HK-2 (cell line): ENCODE measurements at regions not wholly inside any gene's neighbourhood (a gene's known extent, or its start where the extent isn't known, plus 50 kb on each side); places are given as distances from the start of the nearest gene placed in this dataset.
"Not testable (repeated sequence)": the region's sequence is repeated elsewhere in the genome, so short reads cannot be mapped to it uniquely, and the experiment has no call there.

Experiments
- DNase-seq: peaks from one replicate; pipeline ENCODE4 v3.0.0-alpha.2; 2018; ENCODE audit not compliant: unreplicated experiment

DNA sequence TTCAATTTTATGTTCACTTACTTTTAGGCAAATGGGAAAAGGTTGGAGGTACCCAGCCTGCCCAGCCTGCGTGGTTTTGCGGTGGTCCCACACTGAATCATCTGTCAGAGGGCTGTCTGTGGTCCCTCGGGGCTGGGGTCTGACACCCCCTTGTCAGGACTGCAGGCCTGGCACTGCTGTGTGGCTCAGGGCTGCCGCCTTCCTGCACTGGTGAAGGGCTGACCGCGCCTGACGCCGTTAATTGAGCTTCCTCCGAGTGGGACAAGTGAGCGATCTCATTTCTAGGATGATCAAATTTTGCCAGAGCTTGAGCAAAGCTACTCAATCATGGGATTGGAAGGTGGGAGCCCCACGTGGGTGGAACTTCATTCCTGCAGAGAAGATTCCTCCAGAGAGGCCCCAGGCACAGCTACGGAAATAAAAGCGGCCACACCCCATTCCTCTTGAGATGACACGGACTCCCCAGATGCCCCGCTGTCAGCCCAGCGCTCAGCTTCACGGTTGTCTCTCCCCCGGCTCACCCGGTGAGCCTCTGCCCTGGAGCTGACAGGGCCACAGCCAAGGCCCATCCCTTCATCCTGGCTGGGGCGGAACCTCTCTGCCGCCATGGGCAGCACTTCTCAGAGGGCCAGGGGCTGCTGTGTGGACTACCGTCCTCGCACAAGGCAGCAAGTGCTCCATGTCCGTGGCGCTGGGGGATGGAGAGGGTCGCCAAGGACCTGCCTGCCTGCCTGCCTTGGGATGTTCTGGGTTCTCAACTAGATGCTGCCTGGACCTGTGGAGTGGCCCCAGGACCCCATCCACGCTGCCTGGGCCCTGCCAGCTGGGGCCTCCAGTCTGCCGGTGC is 215.5 kb upstream of the SGCG start:
- DNase-seq = not testable (repeated sequence)

DNA sequence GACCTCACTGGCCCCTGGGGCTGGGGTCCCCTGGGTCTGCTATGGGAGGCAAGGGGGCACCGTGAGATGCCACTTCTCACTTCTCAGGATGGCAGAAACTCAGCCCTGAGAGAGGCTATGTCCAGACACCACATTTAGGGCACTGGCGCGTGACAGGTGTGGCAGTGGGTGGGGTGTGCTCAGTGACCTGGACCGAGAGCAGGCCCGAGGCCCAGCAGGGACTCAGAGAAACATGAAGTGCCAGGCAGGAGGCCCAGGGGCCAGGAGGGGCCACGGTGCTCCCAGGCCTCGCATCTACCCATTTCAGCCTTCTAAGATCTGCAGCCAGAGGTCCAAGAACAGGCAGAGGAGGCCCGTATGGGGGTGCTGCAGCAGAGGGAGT is 214.9 kb upstream of the SGCG start:
- not testable (repeated sequence) for DNase-seq

DNA sequence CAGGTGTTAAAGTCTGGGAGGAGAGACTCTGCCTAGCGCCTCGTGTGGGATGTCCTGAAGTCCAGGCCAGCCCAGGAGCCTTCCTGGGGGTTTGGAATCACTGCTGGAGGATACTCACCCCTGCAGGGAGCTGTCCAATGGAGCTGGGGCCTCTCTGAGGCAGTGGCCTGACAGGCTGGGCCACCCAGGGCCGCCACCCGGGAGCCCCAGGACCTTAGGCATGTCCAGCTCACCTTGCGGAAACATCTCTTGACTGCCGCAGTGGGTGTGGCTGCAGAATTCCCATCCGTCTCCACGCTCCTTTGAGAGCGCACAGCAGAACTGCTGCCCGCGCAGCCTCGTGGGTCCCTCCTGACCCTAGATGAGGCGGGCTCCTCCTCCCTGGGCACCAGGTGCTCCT is 214.0 kb upstream of the SGCG start:
- not testable (repeated sequence) for DNase-seq

DNA sequence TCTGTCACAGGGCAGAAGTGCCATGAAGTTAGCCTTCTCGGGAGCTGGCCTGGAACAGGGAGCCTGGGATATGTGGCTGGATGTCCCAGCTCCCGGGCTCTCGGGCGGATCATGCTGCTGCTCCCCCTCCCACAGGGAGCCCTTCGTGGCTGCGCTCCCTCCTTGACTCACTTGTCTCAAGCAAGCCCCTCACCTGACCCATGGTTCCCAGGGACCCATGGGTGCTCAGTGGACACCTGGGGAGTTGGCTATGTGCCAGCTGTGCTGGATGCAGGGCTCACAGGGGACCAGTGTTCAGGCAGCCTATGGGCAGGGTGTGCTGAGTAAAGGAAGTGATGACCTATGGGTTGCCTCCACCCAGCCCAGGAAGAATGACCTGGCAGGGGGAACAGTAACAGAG is 213.1 kb upstream of the SGCG start:
- no peak for DNase-seq

DNA sequence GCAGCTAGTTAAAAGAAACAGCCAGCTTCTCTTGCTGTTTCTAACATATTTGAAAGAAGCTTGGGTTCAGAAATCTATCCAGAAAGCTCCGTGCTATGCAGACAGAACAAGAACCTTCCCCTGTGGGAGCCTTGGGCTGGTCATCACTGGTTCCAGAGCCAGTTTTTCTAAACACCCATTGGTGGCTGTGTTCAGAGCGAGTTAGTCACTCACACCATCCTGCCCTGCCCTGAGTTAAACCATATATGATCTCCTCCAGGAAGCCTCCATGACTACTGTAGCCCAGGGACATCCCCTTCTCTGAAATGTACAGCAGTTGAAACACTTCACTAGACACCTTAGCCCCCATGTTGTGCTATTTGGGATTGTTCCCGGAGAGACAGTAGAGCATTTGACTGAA is 200.8 kb upstream of the SGCG start:
- no peak for DNase-seq

DNA sequence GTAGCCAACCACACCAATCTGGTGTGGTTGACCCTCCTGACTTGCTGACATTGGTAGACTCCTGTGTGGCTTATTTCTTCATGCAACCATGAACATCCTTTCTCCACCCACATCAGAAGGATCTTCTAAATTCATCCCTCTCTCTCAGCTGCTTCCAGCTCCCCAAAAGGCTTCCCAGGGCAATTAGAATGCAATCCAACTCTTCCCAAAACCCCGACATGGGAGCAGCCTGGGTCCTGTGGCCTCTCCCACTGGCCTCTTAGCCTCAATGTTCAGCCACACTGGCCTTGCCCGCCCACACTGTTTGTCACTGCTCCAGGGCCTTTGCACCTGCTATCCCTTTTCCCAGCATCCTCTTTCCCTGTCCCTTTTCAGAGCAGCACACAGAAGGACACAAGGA is 199.8 kb upstream of the SGCG start:
- DNase-seq = no peak

DNA sequence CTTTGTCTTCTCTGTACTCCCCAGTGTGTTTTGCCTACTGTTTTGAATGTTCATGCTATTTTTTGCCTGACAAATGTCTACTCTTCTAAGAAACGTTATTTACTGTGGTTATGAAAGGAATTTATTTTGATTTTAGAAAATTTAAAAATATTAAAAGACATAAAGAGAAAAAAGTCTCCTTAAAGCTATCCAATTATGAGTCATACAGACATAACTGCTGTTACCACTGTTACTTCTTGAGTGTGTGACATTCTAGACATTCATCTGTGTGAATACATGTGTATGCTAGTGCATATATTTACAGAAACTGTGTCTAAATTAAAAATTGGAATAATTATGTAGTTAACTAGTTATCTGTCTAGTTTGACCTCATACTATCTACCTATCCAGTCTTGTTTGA is 187.6 kb upstream of the SGCG start:
- DNase-seq = no peak

DNA sequence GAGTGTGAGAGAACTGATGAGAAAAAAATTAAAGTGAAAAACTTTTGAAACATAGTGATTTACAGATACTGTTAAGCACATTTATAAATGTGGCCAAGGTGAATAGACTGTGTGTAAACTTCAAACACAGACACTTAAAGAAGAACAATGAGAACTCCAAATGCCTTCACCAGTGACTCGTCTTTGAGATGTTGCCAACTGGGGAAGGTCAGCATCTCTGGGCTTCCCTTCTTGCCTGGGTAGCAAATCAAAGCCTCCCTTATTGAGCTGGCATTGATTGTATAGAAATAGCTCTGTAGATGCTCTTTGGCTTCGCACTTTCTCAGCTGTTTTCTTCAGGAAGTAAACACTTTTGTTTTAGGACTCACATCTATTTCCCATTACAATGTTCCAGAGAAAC is 177.3 kb upstream of the SGCG start:
- no peak for DNase-seq

DNA sequence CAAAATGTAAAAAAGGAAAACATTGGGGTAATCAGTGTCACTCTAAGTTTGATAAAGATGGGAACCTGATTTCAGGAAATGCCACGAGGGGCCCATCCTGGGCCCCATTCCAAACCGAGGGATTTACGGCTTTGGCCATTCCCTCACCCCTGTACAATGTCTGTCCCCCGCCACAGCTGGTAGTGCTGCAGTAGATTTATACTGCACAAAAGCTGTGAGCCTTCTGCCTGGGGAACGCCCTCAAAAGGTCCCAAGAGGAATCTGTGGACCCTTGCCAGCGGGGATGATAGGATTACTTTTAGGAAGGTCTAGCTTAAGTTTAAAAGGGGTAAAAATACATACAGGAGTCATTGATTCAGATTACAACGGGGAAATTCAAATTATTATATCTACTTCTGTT is 173.4 kb upstream of the SGCG start:
- no peak for DNase-seq

DNA sequence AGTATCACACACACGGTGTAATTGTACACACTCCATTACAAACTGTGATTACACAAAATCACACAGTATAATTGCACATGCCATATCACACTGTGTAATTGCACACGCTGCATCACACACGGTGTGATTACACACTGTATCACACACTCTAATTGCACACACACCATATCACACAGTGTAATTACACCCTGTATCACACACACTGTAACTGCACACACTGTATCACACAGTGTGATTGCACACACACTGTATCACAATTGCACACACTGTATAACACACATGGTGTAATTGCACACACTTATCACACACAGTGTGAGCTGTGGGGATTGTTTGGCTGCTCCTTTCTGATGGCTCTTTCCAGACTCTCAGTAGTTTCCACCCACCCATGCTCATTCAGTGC is 162.6 kb upstream of the SGCG start:
- no peak for DNase-seq

DNA sequence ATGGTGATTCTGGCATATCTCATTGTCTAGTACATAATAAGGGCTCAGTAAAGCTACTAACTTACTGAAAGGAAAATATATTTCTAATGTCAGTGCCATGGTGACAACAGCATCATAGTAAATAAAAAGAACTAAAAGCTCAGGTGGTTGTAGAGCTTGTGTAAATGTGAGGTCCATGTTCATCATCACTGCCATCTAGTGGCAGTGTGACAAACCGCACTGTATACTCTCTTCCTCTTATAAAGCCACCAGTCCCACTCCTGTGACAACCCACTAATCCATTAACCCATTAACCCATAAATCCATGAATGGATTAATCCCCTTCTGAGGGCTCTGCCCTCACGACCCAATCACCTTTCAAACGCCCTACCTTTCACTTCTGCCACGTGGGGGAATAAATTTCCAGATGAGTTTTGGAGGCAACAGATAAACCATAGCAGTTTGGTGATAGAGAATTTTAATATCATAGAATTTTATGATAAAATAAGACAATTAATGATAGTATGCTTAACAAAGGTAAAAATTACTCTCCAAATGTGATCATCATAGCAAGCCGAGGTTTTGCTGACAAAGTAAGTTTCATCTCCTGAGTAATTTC is 160.4 kb upstream of the SGCG start:
- peak; percentile 26 for DNase-seq

DNA sequence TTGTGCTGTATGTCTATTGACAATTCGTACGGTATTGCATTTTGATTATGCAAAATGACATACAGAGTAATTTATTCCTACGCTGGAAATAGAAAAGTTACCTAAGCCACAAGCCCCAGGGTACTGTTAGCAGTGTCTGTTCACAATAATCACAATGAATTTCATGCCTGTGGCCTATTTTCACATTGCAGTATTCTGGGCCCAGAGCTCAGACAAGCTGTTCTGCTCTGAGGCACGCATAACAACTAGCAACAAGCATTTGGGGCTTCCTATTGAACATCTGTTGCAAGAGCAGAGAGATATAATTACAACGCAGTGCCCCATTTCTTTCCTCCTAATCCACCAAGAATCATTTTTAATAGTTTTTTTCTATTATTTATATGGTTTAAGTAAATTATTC is 158.9 kb upstream of the SGCG start:
- DNase-seq = no peak

DNA sequence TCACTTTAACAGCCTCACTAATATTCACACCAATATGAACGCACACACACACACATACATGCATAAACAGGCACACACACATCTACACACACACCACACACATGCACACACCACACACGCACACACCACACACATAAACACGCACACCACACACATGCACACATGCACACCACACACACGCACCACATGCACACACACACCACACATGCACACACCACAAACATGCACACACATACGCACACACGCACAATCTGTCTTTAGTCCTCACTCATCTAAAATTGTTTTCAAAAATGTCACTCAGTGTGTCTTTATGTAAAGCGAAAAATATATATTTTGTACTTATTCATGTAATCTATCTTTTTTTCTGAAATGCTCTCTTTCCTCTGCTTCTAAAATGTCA is 158.1 kb upstream of the SGCG start:
- DNase-seq = no peak

DNA sequence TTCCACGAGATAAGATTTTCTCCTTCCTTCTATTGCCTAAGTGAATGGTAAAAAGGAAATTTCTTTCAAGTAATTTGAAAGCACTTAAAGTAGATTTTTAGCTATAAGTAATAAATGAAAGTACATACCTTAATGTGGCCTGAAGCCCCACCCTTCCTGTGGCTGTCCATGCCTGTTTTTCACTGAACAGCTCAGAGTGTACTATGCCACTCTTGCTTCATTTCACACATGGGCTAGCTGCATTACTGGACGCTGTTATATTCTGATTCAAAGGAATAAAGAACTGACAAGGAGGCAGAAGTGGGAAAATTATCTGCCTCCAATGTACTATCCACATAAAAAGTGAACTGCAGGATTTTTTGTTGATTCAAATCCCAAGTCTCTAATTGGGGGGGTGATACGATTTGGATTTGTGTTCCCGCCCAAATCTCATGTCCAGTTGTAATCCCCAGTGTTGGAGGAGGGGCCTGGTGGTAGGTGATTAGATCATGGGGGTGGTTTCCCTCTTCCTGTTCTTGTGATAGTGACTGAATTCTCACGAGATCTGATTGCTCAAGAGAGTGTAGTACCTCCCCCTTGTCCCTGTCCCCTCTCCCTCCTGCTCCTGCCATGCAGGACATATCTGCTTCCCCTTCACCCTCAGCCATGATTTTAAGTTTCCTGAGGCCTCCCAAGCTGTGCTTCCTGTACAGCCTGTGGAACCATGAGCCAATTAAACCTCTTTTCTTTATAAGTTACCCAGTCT is 154.7 kb upstream of the SGCG start:
- DNase-seq = no peak

DNA sequence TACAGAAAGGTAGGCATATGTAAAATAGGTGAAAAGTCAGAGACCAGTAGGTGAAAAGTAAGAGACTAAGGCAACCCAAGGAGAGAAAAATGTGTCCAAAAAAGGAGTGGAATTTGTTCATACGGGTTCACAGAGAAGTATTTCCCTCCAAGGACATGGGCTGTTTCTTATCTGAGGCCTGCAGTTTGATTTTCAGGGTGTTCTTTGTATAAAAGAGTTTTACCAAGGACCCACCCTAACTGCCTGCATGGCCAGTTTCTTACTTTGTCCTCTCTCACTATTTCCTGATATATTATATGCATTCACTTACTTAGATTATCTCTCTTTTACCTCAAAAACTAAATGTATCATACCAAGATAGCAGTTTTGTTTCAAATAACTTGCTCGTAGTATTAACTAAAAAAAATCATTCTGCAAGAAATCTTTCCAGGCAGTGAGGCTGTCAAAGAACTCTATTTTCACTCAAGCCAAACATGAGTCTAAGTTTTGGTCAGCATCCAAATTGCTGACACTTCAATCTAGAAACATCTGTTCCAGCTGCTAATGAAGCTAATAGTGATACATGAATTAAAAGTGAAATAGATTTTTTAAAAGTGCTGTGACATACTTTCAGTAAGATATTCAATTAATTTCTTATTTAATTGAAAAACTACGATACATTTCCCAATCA is 141.4 kb upstream of the SGCG start:
- DNase-seq = no peak

DNA sequence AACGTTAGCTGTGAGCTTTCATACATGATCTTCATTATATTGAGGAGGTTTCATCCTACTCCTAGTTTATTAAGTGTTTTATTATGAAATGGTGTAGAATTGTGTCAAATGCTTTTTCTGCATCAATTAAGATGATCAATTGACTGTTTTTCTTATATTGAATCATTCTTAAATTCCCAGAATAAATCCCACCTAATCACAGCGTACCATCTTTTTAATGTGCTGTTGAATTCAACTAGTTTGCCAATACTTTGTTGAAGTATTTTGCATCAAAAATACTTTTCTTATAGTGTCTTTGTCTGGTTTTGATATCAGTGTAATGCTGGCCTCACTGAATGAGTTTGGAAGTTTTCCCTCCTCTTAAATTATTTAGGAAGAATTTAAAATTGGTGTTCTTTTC is 138.6 kb upstream of the SGCG start:
- DNase-seq = no peak

DNA sequence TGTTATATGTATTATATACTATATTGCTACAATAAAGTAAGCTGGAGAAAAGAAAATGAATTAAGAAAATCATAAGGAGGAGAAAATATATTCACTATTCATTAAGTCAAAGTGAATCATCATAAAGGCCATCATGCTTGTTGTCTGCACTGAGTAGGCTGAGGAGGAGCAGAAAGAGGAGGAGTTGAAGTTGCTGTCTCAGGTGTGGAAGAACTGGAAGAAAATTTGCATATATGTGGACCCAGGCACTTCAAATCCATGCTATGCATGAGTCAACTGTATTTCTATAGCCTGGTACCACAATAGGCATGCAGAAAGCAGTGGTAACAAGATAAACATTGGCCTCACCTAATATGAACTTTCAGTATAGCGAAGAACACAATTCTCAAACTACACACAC is 135.9 kb upstream of the SGCG start:
- no peak for DNase-seq

DNA sequence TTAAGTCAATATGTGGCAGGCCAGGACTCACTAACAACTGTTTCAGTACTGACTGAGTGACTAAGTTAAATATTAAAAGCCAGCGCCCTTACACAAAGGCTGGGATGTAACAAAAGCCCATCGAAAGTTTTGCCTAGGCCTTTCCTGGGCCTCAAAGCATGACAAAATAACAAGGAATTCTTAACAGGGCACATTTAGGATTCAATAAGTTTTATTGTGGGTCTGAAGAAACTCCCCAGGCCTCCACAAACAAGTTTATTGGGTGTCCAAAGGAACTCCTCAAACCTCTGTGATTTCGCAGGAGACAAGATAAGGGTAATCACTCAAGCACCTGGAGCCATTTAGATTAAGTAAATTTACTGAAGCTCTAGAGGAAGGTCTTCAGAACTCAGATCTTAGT is 130.7 kb upstream of the SGCG start:
- no peak for DNase-seq

DNA sequence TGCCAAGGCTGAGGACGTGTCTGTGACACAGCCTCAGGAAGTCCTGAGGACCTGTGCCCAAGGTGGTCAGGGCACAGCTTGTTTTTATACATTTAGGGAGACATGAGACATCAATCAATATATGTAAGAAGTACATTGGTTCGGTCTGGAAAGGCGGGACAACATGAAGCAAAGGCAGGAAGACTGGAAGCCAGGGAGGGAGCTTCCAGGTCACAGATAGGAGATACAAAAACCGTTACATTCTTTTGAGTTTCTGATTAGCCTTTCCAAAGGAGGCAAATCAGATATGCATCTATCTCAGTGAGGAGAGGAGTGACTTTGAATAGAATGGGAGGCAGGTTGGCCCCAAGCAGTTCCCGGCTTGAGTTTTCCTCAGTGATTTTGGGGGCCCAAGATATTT is 127.1 kb upstream of the SGCG start:
- DNase-seq = not testable (repeated sequence)

DNA sequence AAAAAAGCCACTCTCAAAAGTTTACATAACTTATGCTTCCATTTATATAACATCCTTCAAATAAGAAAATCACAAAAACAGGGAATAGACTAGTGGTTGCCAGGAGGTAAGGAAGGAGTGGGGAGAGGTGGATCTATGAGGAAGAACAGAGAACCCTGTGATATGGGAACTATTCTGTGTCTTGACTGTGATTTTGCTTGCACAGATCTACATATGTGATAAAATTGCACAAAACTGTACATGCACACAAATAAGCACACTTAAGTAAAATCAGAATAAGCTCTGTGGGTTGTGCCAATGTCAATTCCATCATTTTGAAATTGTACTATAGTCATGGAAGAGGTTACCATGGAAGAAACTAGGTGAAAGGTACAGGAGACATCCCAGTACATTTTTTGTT is 121.6 kb upstream of the SGCG start:
- no peak for DNase-seq

DNA sequence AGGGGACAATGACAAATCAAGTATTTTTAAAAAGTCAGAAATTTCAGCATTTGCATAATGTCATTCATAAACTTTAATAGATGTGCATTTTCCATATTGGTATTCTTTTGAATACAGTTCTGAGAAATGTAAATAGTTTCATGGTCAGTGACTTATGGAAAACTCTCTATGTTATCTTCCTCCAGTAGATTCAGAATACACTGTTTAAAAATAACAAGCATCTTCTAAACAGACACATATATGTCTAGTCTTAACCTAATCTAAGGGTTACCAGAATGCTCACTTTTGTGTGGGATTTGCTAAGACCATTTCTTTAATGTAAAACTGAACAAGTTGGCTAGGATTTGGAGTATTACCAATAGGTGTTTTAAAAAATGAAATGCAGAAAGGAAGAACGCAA is 119.8 kb upstream of the SGCG start:
- no peak for DNase-seq

DNA sequence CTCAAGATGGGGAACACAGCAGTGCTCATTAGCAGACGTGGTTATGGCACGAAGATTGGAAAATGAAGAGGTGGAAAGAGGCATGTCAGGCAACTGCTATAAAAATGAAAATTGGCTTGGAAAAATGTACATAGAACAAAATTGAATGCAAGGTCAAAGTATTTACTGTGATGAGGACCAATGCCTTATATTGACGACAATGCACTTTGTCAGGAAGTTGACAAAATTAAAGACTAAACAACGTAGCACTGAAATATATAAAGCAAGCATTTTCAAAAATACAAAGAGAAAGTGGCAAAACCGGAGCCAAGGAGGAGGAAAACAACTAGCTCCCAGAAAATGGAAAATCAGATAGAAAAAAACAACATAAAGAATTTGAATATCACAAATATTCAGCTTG is 113.7 kb upstream of the SGCG start:
- no peak for DNase-seq

DNA sequence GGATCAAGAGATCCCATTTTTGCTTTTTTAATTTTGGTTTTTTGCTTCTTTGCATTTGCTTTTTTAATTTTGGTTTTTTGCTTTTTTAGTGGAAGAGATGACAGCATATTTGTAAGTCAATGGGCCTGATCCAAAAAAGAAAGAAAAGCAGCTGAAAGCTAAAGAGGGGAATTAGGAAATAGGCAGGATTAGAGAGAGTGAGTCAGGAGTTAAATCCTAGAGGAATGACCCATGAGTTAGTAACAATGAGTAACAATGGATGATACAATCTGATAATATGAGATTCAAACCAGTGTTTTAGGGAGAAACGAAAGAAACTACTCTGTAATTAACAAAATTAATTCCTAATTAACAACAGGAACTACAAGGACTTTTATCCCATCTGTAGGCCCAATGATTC is 111.2 kb upstream of the SGCG start:
- DNase-seq = no peak
